Thyroid gland (tissue), 4 donors: ENCODE measurements at regions not wholly inside any gene's neighbourhood (a gene's known extent, or its start where the extent isn't known, plus 50 kb on each side); places are given as distances from the start of the nearest gene placed in this dataset.

Experiments
- POLR2A ChIP-seq, 2 donors: fragments of 450-650 bp; IDR thresholded peaks; one replicate each; pipeline ENCODE4 v1.6.1; 2017; ENCODE audit warnings: antibody characterized with exemption in 2 of 2, mild to moderate bottlenecking in 2 of 2, moderate library complexity in 1 of 2
- TF ChIP-seq, protein P1 (sequence below), 6 experiments: fragments of 200-600 bp in 3 of 6; fragments of 450-650 bp in 3 of 6; sonication (generic) in 3 of 6; IDR thresholded peaks; one replicate each; pipeline ENCODE4 v1.5.1; 2016 to 2019; ENCODE audit warnings: antibody characterized with exemption in 6 of 6, mild to moderate bottlenecking in 2 of 6, inconsistent platforms in 1 of 6, moderate library complexity in 1 of 6

DNA sequence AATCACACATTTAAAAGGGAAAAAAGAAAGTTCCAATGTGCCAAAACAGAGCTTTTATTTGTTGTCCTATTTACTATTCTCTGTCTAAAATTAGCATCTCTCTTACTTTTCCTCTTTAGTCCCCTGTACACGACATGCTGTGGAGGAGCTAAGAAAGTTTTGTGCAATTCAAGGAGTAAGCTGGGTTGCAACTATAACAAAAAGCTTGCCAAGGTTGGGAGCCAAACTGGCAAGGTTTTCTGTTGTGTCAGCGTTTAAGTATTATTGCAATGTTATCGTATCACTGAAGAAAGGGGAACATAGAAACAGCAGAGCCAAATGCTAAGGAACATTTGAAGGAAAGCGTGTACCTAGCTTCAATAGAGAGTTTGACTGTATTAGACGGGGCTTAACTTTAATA, 680.8 kb downstream of the CETN3 start:
- no peak for TF ChIP-seq POLR2A (IDR thresholded peaks at IDR 0.05)
- TF ChIP-seq, protein P1, sequence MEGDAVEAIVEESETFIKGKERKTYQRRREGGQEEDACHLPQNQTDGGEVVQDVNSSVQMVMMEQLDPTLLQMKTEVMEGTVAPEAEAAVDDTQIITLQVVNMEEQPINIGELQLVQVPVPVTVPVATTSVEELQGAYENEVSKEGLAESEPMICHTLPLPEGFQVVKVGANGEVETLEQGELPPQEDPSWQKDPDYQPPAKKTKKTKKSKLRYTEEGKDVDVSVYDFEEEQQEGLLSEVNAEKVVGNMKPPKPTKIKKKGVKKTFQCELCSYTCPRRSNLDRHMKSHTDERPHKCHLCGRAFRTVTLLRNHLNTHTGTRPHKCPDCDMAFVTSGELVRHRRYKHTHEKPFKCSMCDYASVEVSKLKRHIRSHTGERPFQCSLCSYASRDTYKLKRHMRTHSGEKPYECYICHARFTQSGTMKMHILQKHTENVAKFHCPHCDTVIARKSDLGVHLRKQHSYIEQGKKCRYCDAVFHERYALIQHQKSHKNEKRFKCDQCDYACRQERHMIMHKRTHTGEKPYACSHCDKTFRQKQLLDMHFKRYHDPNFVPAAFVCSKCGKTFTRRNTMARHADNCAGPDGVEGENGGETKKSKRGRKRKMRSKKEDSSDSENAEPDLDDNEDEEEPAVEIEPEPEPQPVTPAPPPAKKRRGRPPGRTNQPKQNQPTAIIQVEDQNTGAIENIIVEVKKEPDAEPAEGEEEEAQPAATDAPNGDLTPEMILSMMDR (IDR thresholded peaks at IDR 0.05): no peak
